ENCODE measurements at regions not wholly inside any gene's neighbourhood (a gene's known extent, or its start where the extent isn't known, plus 50 kb on each side); places are given as distances from the start of the nearest gene placed in this dataset.

DNA sequence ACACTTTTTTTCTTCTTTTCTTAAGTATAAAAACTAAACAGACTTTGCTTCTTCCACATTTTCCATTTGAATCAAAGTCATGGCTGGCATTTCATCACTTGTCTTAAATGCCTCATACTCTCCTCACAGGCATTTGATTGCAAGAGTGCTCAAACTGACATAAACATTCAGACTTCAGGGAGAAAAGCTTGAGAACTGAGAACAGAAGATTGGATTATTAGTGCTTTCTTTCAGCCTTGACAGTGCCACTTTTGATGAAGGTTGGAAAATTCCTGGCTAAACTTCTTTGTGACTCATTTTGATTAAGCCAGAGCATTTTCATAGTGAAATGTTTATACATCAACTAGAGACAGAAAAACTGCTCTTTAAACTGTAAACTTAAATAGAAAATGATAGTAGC, 544.4 kb downstream of the DIPK2A start:
- DNase-seq (ENCODE audit: low read depth in 2 of 2) = no peak

DNA sequence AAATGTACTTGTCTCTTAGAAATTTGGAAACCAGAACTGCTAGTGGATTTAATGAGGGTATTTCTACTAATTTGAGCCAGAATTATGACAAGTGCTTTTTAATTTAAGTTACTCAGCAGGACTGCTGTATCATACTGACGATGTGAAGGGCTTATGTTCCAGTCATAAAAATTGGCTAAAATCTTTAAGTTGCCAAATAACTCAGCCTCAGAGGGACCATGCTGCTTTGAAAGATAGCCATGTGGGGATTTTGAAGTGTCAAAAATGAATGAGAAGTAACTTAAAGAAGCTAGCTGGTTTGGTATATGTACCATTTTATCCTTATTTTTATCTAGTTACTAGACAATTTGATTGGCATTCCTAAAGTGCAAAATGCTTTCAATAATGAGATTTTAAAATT, 545.0 kb downstream of the DIPK2A start:
- no peak for DNase-seq (ENCODE audit: low read depth in 2 of 2)

DNA sequence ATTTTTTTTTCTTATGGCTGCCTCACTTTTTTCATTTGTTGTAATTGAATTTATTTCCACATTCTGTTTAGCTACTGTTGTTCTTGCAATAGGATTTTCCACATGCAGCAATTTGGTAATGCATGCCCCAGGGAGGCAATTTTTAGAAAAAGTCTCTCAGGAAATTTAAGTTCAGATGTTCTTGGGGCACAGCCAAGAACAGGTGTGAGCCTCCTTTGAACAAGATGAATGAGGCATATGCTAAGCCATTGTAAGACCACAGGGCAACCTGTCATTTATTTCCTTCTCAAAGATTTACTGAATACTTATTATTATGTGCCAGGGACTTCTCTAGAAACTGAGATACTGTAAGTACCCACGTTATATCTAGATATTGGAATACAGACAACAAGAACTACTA, 549.5 kb downstream of the DIPK2A start:
- DNase-seq (ENCODE audit: low read depth in 2 of 2) = no peak

DNA sequence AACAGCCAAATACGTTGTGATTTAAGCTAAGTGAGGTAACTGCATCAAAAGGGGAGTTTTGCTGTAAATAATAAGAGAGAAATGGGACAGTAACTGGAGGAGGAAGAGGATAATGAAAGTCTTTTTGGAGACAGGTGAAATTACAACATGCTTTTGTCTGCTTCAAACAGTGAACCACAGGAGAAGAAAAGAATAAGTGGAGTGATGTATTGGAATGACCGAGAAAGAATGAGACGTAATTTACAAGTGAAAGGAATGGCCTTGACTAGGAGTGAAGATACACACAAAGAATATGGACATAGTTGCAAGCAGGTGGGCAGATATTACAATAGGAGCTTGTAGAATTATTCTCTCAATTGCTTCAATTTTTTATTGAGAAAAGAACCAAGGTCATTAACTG, 550.8 kb downstream of the DIPK2A start:
- no peak for DNase-seq (ENCODE audit: low read depth in 2 of 2)

DNA sequence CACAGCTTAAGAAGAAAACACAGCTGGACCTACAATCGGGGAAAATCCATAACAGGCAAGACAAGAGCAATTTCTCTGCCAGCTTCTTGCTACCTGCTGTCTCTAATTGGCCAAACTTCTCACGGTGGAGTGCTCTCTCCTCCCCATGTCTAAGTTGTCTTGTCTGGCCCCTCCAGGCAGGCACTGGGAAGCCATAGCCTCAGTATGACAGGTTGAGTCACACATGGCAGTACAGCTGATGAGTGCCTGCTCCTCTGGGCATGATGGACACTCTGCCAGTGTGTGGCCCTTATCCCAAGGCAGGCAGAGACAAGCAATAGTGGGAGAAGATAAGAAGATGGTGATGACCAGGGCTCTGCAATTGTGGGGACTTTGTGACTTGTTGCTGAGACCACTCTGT, 551.8 kb downstream of the DIPK2A start:
- no peak for DNase-seq (ENCODE audit: low read depth in 2 of 2)

DNA sequence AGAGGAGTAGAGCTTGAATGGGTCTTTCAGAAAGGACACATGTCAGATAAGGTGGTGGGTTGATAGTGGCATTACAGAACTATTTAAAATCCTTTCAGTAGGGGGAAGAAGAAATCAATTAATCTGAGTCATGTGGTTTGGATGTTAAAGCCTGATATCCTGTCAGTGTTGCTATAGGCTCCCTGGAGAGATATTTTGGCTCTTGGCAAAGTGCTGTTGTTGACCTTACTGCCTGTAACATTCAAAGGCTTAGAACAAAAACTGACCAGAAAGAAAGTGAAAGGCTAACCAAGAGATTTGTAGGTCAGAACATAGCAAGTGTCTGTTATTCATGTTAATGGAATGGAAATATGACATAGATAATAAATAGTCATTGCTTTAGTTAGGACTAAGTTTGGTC, 552.9 kb downstream of the DIPK2A start:
- DNase-seq (ENCODE audit: low read depth in 2 of 2) = peak in 1 of 2 donors; percentile 3

DNA sequence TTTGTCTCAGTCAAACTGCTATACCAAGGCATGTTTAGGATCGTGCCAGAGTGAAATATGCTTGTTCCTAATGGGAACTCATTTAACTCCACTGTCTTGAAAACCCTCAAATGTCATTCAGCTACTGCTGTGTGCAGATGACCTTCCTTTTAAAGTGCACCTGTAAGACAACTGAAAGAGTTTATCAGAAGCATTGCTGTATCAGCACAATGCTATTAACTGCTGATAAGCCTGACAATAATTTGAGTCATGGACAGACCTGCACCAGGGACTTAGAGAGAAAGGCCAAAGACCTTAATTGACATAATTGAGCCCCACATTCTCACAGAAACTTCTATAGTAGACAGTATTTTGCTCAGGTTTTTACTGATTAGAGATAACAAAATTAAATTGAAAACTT, 557.9 kb downstream of the DIPK2A start:
- DNase-seq (ENCODE audit: low read depth in 2 of 2) = no peak

DNA sequence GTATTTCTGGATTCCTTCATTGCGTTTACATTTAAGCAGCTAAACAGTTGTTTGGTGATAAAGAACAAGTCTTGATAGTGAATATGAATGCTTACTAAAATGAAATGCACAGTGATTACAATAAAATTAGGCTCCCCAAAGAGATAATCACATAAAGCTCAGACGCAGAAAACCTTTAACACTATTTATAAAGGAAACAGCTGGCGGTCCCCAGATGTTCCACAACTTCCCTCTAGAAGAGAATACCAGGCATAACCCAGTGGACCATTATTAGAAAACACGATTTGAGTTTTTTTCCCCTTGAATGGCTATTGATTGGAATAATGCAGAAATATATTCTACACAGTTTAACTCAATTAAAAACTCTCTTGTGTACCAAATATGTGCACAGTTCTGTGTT, 573.2 kb downstream of the DIPK2A start:
- no peak for DNase-seq (ENCODE audit: low read depth in 2 of 2)

DNA sequence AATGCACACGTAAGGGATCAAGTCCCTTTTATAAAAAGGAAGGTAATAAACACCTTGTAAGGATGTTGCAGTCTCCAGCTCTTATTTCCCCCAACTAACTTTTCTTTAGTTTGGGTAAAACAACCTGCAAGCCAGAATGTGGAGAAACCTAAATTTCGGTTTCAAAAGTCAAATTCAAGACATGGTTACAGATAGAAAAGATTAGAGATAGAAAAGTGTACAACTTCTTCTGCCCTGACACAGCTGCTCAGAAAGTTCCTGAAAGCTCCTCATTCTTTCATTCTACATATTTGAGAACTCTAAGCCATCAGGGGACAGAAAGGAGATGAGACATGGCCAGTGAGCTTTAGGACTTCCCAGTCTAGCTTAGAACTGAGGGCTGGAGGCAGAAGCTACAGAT, 574.9 kb downstream of the DIPK2A start:
- DNase-seq (ENCODE audit: low read depth in 2 of 2) = no peak

DNA sequence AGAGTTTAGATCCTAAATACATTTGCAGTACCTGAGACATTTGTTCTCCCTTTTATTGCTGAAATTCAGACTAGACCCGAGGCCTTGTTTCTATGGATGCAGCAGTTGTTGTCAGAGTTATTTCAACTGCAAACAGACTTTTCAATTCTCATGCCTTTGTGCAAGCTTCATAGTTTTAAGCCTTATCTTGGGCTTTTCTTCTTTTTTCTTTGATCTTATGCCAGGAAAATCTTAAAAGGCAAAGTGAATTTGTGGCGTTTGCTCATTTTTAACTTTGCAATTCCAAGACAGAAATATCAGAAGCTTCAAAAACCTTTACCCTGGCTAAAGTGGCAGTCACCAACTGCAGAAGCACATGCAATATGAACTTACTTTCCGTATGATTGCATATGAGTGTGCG, 576.7 kb downstream of the DIPK2A start:
- no peak for DNase-seq (ENCODE audit: low read depth in 2 of 2)

DNA sequence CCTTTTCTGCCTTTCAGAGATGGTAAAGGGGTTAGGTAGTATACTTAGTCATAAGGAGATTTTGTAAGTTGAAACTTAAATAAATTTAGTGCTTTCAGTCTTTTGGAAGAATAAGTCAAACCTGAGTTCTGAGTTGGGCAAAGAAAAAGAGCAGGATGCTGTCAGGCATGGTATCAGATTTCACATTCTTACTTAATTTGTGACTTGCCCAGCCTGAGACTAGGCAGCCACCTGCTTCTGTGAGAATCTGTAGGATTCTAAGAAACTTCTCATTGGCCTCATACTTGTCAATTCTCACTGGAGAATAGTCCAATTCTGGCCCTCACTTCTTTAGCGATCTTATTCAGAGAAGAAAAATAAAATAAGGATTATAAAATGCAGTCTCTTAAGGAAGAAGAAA, 577.5 kb downstream of the DIPK2A start:
- no peak for DNase-seq (ENCODE audit: low read depth in 2 of 2)

DNA sequence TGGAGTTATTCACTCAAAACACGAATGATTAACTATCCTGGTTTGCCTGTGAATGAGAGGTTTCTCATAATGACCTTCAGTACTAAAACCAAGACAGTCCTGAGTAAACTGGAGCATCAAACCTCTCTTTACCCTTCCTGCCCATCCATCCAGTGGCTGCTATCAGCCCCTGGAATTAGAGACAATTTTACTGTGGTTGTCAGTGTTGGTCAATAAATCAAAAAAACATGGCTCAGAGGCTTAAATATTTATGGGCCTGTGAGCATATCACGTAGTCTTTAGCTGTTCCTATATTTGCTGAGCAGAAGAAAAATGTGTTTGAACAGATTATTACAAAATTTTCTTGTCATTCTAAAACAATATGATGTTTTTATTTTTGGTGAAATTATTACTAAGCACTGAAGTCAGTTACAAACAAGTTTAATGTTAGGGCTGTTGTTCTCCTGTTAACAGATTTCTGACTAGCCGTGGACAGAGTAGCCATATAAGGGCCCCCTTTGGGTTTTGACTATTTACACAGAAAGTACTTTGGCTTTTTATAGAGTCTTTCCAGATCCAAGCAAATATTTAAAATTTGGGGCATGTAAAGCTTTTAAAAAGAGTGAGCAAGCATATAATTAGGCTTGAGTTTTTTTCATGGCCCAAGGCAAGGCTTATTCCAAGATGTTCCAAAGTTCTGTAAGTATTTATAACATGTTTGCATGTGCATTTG, 580.9 kb downstream of the DIPK2A start:
- DNase-seq (ENCODE audit: low read depth in 2 of 2) = no peak

DNA sequence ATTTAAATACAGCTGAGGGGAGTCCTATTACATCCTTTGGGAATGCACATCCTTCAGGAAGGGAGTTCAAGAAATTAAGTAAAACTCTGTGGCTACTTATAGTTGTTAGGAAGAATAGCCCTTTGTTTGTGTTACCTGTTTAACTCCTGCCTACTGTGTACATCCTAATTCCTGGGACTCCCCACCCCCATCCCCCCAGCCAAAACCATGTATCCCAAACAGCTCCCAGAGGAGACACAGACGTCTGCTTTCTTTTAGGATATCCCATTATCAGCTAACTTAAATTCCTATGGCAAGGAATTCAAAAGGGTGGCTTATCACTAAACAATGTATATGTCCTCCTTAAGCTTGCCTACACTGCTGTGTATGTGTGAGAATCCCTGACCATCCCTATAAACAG, 581.7 kb downstream of the DIPK2A start:
- DNase-seq (ENCODE audit: low read depth in 2 of 2) = no peak

DNA sequence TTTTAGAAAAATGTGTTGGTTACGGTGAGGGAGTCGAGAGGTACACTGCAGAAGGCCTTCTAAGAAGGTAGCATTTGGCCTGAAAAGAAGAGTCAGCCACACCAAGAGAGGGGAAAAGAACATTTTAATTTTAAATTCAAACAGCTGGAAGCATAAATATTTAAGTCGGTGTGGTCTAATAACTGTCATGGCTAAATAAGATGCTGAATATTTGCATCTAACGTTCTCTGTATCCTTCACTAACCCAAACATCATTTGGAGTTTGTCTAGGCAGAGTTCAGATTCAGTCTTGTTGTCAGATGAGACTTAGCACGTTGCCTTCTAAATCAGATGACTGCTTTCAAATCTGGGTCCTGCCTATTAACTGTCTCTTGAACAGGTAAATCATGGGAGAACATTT, 583.3 kb downstream of the DIPK2A start:
- no peak for DNase-seq (ENCODE audit: low read depth in 2 of 2)

DNA sequence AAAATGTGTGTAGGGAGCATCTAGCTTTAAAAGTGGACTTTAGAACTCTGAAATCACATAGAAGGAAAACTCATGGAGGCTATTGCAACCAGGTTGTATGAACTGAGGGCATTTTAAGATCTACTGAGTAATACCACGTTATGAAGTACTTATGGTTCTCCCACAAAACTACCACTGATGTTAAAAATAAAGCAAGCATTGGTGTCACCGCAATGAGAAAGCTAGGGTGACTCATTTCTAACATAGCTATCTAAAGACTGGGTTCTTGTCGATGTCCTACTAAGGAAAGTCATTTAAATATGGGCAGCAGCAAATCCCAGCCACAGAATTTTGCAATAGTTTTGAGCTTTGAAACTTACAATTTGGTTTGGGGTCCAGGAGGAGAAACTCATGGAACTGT, 584.8 kb downstream of the DIPK2A start:
- no peak for DNase-seq (ENCODE audit: low read depth in 2 of 2)

DNA sequence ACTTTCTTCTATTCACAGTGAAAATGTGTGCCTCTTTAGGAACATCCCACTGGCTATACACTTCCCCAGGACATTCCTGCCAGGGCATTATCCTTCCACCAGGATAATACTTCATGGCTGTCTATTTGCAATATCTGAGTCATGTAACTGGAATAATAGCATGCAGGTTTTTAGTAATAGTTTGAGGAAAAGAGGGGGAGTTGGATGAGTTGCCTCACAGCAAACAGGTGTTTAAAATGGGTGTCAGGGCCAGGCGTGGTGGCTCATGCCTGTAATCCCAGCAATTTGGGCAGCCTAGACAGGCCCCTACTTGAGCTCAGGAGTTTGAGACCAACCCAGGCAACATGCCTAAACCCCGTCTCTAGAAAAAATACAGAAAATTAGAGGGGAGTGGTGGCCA, 585.9 kb downstream of the DIPK2A start:
- DNase-seq (ENCODE audit: low read depth in 2 of 2) = no peak

DNA sequence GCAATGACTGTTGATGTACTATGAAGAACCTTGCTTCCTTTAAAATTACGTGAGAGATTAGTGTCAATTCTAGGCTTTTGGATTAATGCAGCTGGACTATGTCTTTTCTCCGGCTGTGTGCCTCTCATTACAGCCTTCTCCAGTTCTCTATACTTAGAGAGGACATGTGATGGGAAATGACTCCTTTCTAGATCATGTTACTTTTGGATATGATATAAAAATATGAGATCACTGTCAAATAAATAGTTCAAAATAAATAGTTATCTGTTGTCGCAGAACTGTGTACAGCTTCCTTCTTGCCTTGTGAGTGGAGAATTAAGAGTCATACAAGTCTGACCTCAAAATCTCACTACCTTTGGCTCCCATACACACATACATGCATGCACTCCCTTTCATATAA, 592.4 kb downstream of the DIPK2A start:
- peak in 1 of 2 donors; percentile 65 for DNase-seq (ENCODE audit: low read depth in 2 of 2)

DNA sequence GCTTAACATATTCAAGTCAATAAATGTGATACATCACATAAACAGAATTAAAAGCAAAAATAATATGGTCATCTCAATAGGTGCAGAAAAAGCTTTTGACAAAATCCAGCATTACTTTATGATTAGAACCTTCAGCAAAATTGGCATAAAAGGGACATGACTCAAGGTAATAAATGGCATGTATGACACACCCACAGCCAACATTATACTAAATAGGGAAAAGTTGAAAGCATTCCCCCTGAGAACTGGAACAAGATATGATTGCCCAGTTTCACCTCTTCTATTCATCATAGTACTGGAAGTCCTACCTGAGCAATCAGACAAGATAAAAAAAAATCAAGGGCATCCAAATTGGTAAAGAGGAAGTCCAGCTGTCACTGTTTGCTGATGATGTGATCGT, 594.7 kb downstream of the DIPK2A start:
- DNase-seq (ENCODE audit: low read depth in 2 of 2) = no peak

DNA sequence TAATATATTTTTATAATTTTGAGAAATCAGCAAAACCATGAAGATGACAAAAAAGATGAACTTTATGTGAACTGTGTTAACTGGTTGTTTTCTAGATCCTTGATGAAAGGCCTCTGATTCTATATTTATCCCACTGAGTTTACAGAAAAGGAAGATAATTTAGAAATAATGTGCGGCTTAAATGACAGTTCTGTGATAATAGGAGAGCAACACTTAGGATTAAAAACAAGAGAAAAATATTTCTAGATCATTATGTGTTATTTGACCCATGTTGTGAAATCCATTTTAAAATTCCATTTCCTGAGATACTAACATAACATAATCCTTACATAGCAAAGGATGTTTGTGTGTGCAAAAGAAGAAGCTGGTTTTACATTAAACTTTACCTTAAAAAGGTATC, 598.0 kb downstream of the DIPK2A start:
- DNase-seq (ENCODE audit: low read depth in 2 of 2) = no peak

DNA sequence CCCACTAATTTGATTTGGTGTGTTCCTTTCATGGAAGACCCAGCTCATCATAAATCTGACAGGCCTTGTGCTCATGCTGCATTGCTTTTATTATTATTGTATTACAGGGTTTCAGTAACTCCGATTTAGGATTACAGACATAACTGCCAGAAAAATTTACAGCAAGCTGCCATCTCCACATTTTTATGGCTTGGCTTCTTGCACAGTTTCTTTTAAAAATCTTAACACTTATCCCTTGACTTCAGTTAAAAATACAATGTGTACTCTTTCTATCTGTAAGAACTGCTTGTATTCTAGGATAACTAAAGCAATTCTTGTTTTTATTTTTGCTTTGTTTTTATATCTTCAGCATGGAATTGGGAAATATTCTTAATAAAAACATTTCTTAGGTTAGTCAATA, 612.2 kb downstream of the DIPK2A start:
- no peak for DNase-seq (ENCODE audit: low read depth in 2 of 2)

DNA sequence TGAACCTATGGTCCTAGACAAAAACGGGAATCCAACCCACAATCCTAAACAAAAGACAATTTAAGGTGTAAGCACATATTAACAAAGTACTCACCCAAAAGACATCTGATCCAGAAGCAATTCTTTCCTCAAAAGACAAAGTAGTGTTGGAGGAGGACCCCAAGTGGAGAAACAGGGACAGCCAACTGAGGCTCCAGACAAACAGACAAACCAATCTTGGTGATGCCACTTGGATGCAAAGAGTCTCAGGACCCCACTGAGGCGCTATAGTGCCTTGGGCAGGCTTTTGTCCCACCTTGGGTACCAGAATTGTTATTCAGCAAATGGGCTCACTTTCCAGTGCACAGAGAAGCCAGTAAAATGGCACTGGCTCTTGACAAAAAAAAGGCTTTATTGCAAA, 613.8 kb downstream of the DIPK2A start:
- no peak for DNase-seq (ENCODE audit: low read depth in 2 of 2)

DNA sequence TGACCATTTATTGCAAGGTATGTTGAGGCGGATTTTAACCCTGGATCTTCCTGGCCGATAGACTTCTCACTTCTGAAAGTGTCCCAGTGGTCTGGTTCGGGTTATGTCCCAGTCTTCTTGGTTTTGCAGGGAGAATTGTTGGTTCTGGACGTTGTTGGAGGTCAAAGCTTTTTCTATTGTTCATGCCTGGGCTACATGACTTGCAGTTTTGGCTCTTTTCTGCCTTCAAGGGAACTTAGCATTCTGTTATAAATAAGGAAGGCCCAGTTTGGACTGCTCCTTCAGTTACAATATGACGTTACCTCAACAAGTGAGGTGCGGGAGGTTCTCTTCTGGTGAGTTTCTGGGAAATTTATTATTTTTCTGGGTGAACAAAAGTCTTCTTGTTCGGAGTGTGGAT, 614.3 kb downstream of the DIPK2A start:
- no peak for DNase-seq (ENCODE audit: low read depth in 2 of 2)

DNA sequence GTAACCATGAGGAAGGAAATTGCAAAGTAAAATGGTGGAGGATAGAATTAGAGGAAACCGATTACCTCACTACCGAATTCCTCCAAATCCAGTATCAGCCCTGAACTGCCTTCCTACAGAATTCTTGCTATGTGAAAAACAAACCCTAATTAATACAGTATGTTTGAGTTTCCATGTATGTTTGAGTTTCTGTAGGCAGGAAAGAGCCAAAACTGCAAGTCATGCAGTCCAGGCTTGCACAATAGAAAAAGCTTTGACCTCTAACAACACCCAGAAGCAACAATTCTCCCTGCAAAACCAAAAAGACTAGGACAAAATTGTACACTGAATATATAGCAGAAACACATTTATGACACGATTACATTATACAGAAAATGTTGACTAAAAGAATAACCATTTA, 614.8 kb downstream of the DIPK2A start:
- DNase-seq (ENCODE audit: low read depth in 2 of 2) = no peak

DNA sequence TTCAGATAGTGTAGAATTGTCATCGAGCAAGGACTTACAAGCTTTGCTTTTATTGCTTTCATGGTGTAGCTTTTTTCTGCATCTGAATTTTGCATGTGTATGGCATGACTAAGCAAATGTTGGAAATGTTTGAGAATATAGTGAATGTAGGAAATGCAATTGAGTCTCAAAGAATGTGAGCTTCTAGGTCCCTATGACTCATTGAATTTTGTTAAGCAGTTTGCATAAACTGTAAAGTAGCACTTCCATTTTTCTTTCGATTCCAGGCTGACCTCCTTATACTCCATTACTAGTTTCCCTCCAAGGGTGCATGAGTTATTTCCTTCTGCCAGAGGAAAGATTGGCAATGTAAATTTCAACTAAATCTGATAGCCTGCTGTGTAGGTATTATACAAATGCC, 619.2 kb downstream of the DIPK2A start:
- DNase-seq (ENCODE audit: low read depth in 2 of 2) = peak in 1 of 2 donors; percentile 68

All from dermis microvascular lymphatic vessel endothelial cell (primary cell).